Small intestine (tissue), 7 donors: ENCODE measurements at regions not wholly inside any gene's neighbourhood (a gene's known extent, or its start where the extent isn't known, plus 50 kb on each side); places are given as distances from the start of the nearest gene placed in this dataset.

Experiments used
- DNase-seq, 2 donors: peaks; one replicate each; pipeline versions ENCODE4 v3.0.0 to v3.0.0-alpha.2; 2013
- FAIRE-seq: peaks from 2 replicates; lab custom pipeline; 2012; peaks lifted over from hg19 to GRCh38; lab: Jason Lieb, UNC
- H3K27ac ChIP-seq, 3 donors: one replicate each; pipeline ENCODE4 v1.5.1; 2013; ENCODE audit warnings: low read length in 2 of 3, mild to moderate bottlenecking in 2 of 3, control low read depth in 1 of 3, inconsistent platforms in 1 of 3, low read depth in 1 of 3, moderate library complexity in 1 of 3
- H3K27me3 ChIP-seq, 3 donors: one replicate each; pipeline ENCODE4 v1.6.1; 2013; ENCODE audit warnings: low read length in 3 of 3, inconsistent platforms in 1 of 3; ENCODE audit not compliant: control insufficient read depth in 3 of 3, insufficient read depth in 3 of 3
- H3K36me3 ChIP-seq, 3 donors: one replicate each; pipeline ENCODE4 v1.6.1; 2013; ENCODE audit warnings: low read length in 3 of 3, inconsistent platforms in 1 of 3, low read depth in 1 of 3, mild to moderate bottlenecking in 1 of 3, moderate library complexity in 1 of 3; ENCODE audit not compliant: control insufficient read depth in 3 of 3, insufficient read depth in 2 of 3
- H3K4me1 ChIP-seq, 3 donors: one replicate each; pipeline ENCODE4 v1.6.1; 2013; ENCODE audit warnings: low read length in 2 of 3, inconsistent platforms in 1 of 3, low read depth in 1 of 3, mild to moderate bottlenecking in 1 of 3, moderate library complexity in 1 of 3; ENCODE audit not compliant: control insufficient read depth in 3 of 3, insufficient read depth in 2 of 3
- H3K4me3 ChIP-seq, 3 donors: one replicate each; pipeline ENCODE4 v1.5.1; 2013; ENCODE audit warnings: low read length in 3 of 3, control low read depth in 1 of 3, inconsistent platforms in 1 of 3, low read depth in 1 of 3, mild to moderate bottlenecking in 1 of 3, moderate library complexity in 1 of 3
- H3K9me3 ChIP-seq, 2 donors: one replicate each; pipeline ENCODE4 v1.6.1; 2013; ENCODE audit warnings: low read depth in 1 of 2, low read length in 1 of 2; ENCODE audit not compliant: control insufficient read depth in 2 of 2, insufficient read depth in 1 of 2
- WGBS, 3 donors: extraction: QIAGEN DNeasy Blood & Tissue Kit; methylation state at CpG; one replicate each; pipeline ENCODE4 v1.1.7; 2013; 5-methylcytosine and 5-hydroxymethylcytosine counted together
- donor health status: healthy with polysubstance abuse.
- donor health status: control.
- donor health status: control.
- donor health status: Bipolar disorder and iron deficiency.
- donor health status: healthy.

GRCh38 chr7:88395715-88396114, 89.0 kb upstream of the STEAP4 start:
- WGBS, 3 donors, result 58 to 84% (median 69%) methylated on average over 4 of the region's 4 CpGs
- H3K27ac ChIP-seq, result no peak overlapping the region
- DNase-seq, result no peak
- H3K27me3 ChIP-seq, result no peaks in the 10 kb centered on the region
- H3K9me3 ChIP-seq, result no peaks in the 10 kb centered on the region
- FAIRE-seq, result no peak
- no peak overlapping the region for H3K4me3 ChIP-seq
- no peaks in the 10 kb centered on the region for H3K4me1 ChIP-seq
- no peaks in the 10 kb centered on the region for H3K36me3 ChIP-seq

GRCh38 chr7:88391247-88391646, 84.6 kb upstream of the STEAP4 start:
- no peaks in the 10 kb centered on the region for H3K36me3 ChIP-seq
- H3K27ac ChIP-seq, result no peak overlapping the region
- no peaks in the 10 kb centered on the region for H3K27me3 ChIP-seq
- no peak overlapping the region for H3K4me3 ChIP-seq
- no peak for DNase-seq
- H3K4me1 ChIP-seq, result no peaks in the 10 kb centered on the region
- H3K9me3 ChIP-seq, result no peaks in the 10 kb centered on the region
- FAIRE-seq, result no peak

GRCh38 chr7:88387368-88387767, 80.7 kb upstream of the STEAP4 start:
- Histone ChIP-seq H3K27me3 (no peaks in the 10 kb centered on the region), H3K27ac (no peak overlapping the region), H3K4me1 (no peaks in the 10 kb centered on the region), H3K36me3 (no peaks in the 10 kb centered on the region), H3K9me3 (peaks cover 0 to 4% of the 10 kb centered on the region in 2 donors), H3K4me3 (no peak overlapping the region)
- WGBS, 3 donors, result 74 to 81% (median 77%) methylated on average over 3 of the region's 3 CpGs
- DNase-seq (no peak), FAIRE-seq (no peak)

- Histone ChIP-seq H3K4me3 (no peak overlapping the region), H3K9me3 (peaks cover 0 to 5% of the 10 kb centered on the region in 2 donors), H3K27me3 (no peaks in the 10 kb centered on the region), H3K4me1 (no peaks in the 10 kb centered on the region), H3K27ac (no peak overlapping the region), H3K36me3 (no peaks in the 10 kb centered on the region)
- DNase-seq (no peak), FAIRE-seq (no peak)
- WGBS, 3 donors, result 20 to 53% (median 29%) methylated on average over 3 of the region's 3 CpGs
These were observed 80.0 kb upstream of the STEAP4 start for GRCh38 chr7:88386665-88387156.

GRCh38 chr7:88377434-88377833, 70.7 kb upstream of the STEAP4 start:
- no peak overlapping the region for H3K27ac ChIP-seq
- no peaks in the 10 kb centered on the region for H3K4me1 ChIP-seq
- no peaks in the 10 kb centered on the region for H3K36me3 ChIP-seq
- no peak overlapping the region for H3K4me3 ChIP-seq
- WGBS, 3 donors, result 60 to 75% (median 62%) methylated on average over 1 of the region's 1 CpG
- FAIRE-seq, result no peak
- peaks cover 0 to 5% of the 10 kb centered on the region in 2 donors for H3K9me3 ChIP-seq
- H3K27me3 ChIP-seq, result no peaks in the 10 kb centered on the region
- no peak for DNase-seq

GRCh38 chr7:88368686-88369085, 62.0 kb upstream of the STEAP4 start:
- 78 to 88% (median 84%) methylated on average over 4 of the region's 4 CpGs for WGBS, 3 donors
- Histone ChIP-seq H3K27me3 (no peaks in the 10 kb centered on the region), H3K27ac (no peak overlapping the region), H3K36me3 (no peaks in the 10 kb centered on the region), H3K4me3 (no peak overlapping the region), H3K9me3 (no peaks in the 10 kb centered on the region), H3K4me1 (no peaks in the 10 kb centered on the region)
- FAIRE-seq, result no peak
- no peak for DNase-seq

GRCh38 chr7:88366845-88367244, 60.2 kb upstream of the STEAP4 start:
- Histone ChIP-seq H3K36me3 (no peaks in the 10 kb centered on the region), H3K27ac (no peak overlapping the region), H3K4me3 (no peak overlapping the region), H3K4me1 (no peaks in the 10 kb centered on the region), H3K27me3 (no peaks in the 10 kb centered on the region), H3K9me3 (no peaks in the 10 kb centered on the region)
- FAIRE-seq (no peak), DNase-seq (no peak)
- WGBS, 3 donors, result 91 to 100% (median 91%) methylated on average over 1 of the region's 1 CpG

- DNase-seq, result peak in 1 of 2 donors; percentile 13
These were observed 57.2 kb upstream of the STEAP4 start for GRCh38 chr7:88363869-88364268.

GRCh38 chr7:88363249-88363648, 56.6 kb upstream of the STEAP4 start:
- 77 to 91% (median 86%) methylated on average over 7 of the region's 7 CpGs for WGBS, 3 donors
- H3K4me3 ChIP-seq, result no peak overlapping the region
- DNase-seq, result no peak
- H3K27ac ChIP-seq, result no peak overlapping the region
- H3K36me3 ChIP-seq, result no peaks in the 10 kb centered on the region
- H3K9me3 ChIP-seq, result peaks cover 0 to 4% of the 10 kb centered on the region in 2 donors
- peaks cover 0 to under 1% (median 0%) of the 10 kb centered on the region in 3 donors for H3K4me1 ChIP-seq
- no peaks in the 10 kb centered on the region for H3K27me3 ChIP-seq
- no peak for FAIRE-seq

More at GRCh38 chr7:88363869-88364268, 57.2 kb upstream of the STEAP4 start:
- H3K36me3 ChIP-seq, result no peaks in the 10 kb centered on the region
- no peaks in the 10 kb centered on the region for H3K4me1 ChIP-seq
- WGBS, 3 donors, result 68 to 73% (median 71%) methylated on average over 2 of the region's 2 CpGs
- no peaks in the 10 kb centered on the region for H3K27me3 ChIP-seq
- H3K27ac ChIP-seq, result no peak overlapping the region
- peaks cover 0 to 4% of the 10 kb centered on the region in 2 donors for H3K9me3 ChIP-seq
- no peak overlapping the region for H3K4me3 ChIP-seq
- FAIRE-seq, result no peak
